Muscle of back (tissue), 3 donors: ENCODE measurements at regions not wholly inside any gene's neighbourhood (a gene's known extent, or its start where the extent isn't known, plus 50 kb on each side); places are given as distances from the start of the nearest gene placed in this dataset.
"Not testable (repeated sequence)": the region's sequence is repeated elsewhere in the genome, so short reads cannot be mapped to it uniquely, and the experiment has no call there.

Experiments
- DNase-seq, 3 donors: peaks; one replicate each; pipeline versions ENCODE4 v3.0.0 to v3.0.0-alpha.2; 2013

DNA sequence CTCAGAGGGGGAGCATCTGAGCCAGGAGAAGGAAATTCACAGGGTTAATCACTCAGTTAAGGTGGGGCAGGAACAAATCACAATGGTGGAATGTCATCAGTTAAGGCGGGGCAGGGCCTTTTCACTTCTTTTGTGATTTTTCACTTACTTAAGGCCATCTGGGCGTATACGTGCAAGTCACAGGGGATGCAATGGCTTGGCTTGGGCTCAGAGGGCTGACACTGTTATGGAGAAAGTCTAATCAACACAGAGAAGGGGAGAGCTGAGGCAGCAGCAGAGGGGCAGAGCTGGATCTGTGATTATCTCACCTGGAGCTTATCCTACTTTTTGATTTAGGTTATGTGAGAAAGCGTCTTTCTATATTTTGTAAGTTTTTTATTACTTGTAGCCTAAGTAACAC, 350.1 kb downstream of the NSUN3 start:
- not testable (repeated sequence) for DNase-seq

DNA sequence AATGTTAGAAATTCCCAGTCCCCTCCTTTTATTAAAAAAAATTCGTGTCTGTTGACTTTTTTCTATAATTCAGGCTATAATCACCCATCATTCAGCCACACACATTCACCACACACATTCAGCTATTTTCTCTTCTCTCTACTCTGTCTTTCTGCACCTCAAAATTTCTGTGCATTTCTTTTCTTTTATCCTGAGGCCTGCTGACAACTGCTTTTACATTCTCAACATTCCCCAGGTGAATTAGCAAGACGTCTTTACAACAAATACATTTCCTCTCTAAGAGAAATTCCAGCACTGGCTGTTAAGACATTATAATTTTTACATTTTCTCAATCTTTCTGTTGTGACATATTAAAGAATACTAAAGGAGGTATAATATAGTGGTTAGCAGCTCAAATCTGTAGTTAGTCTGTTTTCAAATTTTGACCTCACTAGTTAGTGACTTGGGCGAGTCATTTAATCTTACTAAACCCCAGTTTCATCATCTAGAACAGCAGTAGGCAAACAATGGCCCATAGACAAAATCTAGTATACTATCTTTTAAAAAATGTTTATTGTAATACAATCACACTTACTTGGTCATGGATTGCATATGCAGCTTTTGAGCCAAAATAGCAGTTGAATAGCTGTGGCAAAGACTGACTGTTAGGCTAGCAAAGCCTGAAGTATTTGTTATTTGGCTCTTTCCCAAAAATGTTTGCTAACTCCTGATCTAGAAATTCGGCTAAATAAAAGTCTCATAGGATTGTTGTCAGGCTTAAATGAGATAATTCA, 350.7 kb downstream of the NSUN3 start:
- DNase-seq: peak in 1 of 3 donors; percentile 46

DNA sequence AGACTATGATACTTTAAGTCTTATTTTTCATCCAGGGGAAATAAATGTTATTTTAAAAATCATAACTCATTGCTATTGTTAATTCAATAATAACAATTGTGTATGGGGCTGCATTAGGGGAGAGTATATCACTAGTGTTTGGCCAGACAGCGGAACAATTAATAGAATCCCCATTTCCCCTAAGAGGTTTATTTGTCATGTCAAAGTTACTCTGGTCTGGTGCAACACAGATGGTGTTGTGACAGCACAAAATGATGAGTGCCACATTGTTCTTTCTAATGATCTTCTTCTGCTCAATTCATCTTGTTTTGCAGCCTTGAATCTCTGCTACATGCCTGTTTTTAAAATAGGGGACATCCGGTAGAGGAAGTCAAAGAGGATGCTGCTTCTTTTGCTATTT, 351.6 kb downstream of the NSUN3 start:
- DNase-seq: peak in 1 of 3 donors; percentile 2

DNA sequence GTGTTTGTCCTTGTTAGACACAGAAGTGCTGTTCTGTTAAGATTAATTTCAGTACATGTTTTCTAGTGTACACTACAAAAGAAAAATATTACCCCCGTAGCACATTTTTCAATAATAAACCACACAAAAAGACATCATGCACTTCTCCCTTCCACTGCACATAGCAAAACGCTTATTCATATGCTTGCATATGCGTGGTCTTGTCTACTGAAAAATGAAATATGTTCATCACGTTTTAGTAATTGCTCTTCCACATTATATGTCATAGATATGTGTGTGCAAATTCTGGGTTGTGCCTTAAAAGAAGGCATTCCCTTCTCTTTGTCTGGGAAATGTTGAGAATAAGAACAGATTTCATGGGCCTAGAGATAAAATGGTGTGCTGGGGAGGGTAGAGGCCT, 353.9 kb downstream of the NSUN3 start:
- DNase-seq: peak in 1 of 3 donors; percentile 31

DNA sequence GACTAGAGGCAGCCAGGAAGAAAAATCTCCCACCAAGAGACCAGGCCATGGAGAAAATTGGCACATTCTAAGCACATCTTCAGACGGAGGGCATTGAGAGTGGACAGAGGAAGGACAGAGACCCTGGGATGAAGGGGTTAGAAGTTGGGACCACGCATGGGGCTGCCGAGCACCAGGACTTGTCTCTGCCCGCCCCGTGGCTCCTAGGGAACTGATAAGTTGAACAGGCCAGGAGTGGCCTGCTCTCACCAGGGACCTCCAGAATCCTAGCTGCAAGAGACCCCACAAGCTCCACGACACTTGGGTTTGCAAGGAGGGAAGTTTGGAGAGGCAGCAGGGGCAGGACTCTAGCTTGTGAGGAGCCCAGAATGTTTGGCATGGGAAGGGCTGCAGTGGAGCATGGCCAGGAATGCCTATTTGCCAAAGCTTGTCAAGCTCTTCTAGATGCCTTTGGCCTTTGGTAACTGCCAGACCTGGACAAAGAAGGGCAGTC, 355.1 kb downstream of the NSUN3 start:
- no peak for DNase-seq

DNA sequence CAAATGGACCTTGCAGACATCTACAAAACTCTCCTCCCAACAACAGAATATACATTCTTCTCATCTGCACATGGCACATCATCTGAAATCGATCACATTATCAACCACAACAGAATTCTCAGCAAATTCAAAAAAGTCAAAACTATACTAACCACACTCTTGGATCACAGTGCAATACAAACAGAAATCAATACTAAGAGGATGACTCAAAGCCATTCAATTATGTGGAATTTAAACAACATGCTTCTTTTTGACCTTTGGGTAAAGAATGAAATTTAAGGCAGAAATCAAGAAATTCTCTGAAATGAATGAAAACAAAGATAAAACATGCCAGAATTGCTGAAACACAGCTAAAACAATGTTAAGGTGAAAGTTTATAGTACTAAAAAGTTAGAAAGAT, 358.1 kb downstream of the NSUN3 start:
- no peak for DNase-seq

DNA sequence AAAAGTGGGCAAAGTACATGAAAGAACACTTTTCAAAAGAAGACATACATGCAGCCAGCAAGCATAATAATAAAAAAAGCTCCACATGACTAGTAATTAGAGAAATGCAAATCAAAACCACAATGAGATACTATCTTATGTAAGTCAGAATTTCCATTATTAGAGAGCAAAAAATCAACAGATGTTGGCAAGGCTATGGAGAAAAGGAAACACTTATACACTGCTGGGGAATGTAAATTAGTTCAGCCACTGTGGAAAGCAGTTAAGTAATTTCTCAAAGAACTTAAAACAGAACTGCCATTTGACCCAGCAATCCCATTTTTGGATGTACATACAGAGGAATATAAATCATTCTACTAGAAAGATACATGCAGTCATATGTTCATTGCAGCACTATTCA, 360.7 kb downstream of the NSUN3 start:
- peak in 1 of 3 donors; percentile 58 for DNase-seq

DNA sequence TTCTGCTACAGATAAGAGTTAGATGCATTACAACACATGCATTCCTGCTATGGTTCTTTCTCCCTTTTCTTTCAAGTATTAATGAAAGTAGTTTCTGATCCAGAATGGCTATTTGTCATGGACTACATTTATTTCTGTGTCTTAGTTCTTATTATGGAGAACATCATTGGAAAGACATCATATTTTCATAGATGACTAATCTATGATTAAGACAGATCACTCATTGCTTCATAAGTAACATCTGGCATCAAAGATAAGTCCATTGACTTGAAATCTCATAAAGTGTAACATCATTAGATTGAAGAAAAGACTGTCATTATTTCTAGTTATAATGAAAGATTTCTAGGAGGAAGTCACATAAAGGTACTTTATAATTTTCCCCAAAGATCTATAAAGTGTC, 366.7 kb downstream of the NSUN3 start:
- no peak for DNase-seq

DNA sequence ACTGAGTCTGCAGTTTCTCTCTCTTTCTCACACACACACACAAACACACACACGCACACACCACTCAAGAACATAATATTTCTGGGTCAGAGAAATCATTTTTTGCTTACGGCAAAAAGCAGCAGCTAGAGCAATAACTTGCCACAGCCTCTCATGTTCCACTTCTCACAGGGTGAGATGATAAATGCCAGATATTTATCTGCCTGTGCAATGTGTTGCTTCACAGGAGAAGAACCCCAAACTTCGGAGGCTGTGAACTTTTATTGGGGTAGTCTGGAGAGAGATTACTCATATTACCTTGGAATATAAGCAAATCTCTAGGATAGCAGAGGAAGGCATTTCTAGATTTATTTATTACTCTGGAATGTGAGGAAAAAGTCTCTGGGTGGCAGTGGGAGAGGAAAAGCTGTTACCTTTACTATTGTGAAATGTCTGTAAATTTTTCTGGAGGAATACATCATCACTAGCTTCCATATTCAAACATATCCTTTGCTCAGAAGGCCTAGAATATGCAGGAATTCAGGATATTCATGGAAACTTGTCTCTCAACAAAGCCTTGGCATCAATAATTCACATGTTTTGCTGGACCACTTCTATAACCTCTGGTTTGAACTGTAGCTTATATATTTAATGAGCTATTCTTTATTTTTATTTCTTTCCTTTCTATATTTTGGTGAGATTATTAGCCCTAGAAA, 369.2 kb downstream of the NSUN3 start:
- DNase-seq: no peak

DNA sequence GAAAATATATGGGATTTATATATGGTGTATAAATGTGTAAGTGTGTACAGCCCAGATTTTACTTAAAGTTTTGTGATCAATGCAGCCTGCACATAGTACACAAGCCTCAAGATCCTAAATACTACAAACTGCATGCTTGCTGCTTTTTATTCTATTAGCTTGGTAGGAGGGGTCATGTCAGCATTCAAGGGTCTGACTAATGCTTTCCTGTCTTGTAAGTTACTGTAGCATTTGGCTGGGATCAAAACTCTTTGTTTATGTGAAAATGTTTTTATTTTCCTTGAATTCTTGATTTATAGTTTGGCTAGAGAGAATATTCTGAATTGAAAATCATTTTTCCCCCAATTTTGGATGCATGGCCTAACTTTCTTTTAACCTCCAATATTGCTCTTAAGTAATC, 370.9 kb downstream of the NSUN3 start:
- DNase-seq: no peak

DNA sequence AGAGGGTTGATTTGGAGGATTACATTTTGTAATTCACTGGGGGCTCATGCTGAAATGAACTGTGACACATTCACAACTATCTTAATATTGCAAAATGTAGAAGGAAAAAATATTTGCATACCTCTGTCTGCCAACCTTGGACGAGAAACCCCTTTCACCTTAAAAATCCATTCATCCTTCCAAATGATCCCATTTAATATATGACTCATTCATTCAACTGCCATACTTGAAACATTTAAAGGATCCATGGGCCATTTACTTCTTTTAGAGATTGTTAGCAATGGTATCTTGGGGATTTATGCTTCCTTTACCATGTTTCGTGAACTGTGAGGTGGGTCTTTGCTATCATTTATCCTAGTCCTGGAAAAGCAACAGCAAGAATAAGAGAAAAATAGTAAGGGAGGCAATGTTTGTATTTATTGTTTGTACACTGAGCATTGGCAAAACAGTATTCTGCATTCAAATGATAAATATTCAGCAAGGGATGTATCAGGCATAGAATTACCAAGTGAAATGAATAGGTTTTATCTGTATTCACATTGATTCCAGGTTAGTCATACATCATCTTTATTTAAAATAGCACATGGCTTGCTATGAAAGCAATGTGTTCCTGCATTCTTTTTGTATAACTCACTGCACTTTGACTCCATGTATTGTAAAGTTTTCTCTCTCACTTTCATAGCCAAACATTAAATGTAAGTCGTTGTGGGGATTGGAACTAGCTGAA, 378.1 kb downstream of the NSUN3 start:
- peak in 2 of 3 donors; percentile 2 to 61 for DNase-seq

DNA sequence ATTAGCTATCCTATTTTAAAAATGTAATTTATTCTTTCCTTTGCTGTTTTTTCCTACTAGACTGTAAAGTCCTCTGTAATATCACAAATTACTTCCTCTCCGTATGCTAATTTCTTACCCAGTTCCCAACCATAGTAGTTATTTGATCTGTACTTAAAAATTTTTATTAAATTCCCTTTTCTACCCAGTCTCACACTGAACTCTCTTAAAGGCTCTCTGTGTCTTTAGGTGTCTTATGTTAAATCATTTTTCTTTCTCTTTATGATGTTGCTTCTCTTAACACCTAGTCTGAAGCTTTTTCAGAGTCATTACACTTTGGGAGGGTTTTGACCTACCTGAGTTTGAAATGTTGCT, 378.6 kb downstream of the NSUN3 start:
- DNase-seq: no peak

DNA sequence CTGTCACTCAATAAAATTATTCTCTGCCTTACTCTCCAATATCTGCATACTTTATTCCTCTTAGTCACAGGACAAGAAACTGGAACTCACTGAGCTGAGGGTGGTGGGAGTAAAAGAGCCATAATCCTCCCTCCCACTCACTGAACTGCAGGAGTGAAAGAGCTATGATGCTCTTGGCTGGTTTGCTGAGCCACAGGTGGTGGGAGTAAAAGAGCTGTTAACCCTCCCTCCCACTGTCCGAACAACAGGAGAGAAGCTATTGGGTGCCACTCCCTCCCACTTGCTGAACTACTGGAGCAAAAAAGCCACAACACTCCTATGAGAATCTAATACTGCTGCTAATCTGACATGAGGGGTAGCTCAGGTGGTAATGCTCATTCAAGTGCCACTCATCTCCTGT, 391.0 kb downstream of the NSUN3 start:
- DNase-seq: no peak

DNA sequence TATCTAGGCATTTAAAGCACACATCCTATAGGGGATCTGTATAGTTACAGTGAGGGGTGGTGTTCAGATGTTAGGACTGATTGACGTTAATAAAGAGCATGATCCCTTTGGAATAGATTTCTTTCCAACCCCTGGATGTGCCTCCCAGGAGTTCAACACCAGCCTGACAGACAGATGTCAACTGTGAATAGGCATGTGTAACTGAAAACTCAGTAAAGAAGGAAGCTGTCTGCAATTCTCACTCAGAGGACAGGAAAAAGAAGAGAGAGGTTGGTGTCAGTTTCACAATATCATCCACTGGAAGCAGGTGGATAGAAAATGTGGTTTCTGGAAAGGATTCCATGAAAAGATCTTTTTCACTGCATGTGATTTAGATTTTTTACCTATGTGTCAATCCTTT, 396.3 kb downstream of the NSUN3 start:
- no peak for DNase-seq

DNA sequence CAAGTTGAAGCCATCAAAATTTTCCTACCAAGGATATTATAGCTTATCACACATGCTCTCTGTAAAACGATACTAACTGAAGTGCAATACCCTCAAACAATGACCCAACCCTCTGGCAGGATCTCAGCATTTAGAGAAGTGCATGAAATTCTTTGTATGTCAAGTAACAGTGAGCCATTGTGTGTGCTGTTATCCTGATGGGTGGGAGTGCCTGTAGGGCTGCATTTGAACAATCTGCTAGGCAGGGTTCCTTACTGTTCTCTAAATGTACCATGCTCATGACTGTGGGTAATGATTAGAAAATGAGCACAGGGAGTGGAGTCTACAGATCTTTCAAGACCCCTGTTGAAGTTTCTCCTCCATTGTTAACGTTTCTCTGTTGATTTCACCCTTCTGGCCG, 398.1 kb downstream of the NSUN3 start:
- DNase-seq: no peak

DNA sequence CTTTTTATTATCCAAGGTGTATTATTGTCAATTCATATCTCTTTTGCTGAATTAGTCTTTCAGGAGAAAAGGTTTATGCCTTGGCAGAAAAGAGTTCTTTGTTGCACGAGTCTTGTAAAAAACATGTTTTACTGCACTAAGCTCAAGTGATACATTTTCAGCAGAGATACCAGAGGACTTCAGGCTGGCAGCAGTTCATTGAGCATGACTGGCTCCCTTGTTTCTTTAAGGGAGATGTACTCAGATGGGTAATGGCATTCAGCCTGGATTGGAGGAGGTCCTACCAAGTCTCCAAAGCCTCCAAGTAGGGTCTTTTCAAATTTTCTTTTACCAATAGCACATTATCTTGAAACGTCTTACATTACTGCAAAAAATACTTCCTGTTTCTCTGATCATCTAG, 400.1 kb downstream of the NSUN3 start:
- no peak for DNase-seq

DNA sequence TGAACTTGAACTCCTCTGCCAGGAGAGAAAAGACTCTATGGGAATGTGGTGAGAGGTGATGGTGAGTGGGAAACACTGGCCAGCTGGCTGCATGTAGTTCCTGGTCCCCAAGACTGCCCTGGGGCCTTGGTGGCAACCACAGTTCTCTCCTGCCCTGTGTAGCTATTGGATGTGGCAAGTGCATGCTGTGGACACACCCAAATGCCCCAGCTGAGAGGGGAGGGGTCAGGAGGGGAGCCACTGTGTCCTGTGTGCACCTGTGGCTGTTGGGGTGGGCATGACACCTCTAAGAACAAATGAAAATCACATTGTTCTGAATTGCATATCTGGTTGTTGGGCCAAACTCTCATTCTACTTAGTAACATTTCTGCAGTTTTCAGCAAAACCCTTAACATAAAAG, 409.6 kb downstream of the NSUN3 start:
- no peak for DNase-seq

DNA sequence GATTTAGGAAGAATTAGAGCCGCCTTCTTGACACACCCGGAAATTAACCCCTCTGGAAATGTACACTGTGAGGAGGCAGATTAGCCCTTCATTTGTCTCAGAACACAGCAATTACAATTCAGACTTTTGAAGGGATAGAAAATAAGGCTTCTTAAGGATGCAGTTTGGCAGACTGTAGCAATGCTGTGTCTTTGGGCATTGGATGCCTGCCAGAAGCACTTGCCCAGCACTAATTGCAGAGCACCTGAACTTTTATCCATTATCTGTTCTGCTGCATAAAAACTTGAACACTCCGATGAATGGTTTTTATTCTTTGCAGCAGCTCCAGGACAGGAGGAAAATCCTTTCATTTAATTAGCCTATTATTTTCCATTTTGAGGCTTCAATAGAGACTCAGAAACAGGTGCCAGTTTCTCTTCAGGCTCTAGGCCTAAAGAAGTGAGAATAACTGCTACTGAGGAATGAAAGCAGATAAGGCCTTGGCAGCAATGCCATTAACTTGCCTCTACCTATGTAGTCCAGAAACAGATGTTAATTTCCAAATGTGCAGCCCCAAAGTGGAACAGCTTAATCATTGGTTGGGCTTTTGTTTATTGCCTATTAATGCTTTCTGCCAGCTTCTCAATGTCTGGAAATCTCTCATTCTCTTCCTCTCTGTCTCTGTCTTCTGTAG, 418.5 kb downstream of the NSUN3 start:
- no peak for DNase-seq

DNA sequence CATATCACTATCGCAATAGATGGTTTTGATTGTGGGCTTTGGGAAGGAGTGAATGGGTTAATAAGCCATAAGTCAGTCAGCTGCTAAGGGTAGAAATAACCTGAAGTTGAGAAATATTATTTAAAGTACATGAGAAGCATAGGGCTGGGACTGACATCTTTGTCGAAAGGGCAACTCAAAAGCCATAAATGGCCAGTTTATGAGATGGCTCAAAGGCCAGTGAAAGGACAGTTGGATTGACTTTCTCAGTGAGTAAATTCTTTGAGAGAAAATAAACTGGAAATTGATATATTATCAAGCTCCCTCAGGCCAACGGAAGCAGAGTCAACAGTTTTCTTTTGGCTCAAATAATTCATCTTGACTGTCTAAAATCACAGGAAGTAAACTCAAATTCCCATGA, 419.8 kb downstream of the NSUN3 start:
- no peak for DNase-seq

DNA sequence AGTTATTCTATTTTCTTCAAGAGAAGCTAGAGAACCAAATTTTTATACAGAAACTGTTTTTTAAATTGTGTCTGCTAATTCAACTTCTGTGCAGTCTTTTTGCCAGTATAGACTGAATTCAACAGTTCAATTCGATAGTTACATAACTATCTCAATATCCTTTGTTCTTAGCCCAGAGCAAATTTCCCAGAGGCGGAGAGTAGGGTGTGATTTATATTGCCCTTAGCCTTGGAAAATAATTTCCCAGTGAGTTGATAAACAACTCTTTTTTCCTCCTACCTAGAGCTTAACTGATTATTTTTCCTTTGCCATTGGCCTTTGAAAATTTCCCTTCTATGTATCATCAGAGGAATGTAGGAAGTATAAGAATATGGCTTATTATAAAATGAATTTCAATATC, 420.5 kb downstream of the NSUN3 start:
- DNase-seq: no peak

DNA sequence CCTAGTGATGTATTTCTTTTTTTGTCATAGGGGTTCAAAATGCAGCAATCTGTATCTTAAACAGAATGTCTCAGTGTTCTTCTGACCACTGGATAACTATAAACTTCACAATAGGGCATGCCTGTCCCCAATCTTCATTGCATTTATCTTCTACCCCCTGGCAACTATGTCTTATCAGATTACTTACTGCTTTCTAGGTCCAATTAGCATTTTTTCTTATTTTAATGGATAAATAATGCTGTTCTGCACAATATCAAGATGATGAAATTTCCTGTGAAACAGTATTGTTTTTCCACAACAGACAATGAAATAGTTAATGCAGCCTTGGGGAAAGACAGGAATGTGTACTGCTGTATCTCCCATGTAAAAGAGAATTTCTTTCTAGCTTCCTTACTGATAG, 432.1 kb downstream of the NSUN3 start:
- no peak for DNase-seq

DNA sequence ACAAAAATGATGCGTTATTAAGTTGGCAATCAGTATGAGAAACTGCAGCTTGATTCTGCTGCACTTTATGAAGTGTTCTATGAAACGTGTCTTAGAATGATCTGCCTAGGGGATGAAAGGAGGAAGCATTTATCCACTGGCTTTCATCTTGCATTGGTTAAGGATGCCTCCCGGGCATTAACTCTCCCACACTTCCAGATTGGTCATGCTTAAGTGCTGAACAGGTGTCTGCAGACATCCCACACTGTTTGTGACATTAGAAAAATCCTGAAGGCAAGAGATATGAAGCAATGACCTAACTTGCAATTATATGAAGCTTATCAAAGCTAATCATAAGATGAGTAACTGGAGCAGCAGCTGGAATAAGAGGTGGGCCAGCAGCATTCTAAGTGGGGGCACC, 437.3 kb downstream of the NSUN3 start:
- no peak for DNase-seq
